ENCODE measurements at regions not wholly inside any gene's neighbourhood (a gene's known extent, or its start where the extent isn't known, plus 50 kb on each side); places are given as distances from the start of the nearest gene placed in this dataset.

GRCh38 chr14:31965735-31966598, 111.1 kb upstream of the ARHGAP5 start:
- no peak for DNase-seq (ENCODE audit: low read depth)

- no peak for DNase-seq (ENCODE audit: low read depth)
Measured at GRCh38 chr14:31966896-31967668, 110.0 kb upstream of the ARHGAP5 start.

DNA sequence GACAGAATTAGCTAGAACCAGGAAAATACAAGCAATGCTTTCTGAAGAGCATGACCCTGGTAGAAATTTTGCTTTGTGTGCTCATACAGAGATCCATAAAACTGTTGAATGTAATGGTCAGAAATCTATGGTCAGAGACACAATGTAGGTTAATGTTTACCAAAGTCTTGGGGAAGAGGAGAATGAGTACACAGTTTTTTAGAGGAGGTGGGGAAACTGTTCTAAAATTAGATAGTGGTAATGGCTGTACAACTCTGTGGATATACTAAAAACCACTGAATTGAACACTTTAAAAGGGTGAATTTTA, 109.5 kb upstream of the ARHGAP5 start:
- no peak for DNase-seq (ENCODE audit: low read depth)

- DNase-seq (ENCODE audit: low read depth) = no peak
Measured at GRCh38 chr14:31968107-31968810, 108.8 kb upstream of the ARHGAP5 start.

- no peak for DNase-seq (ENCODE audit: low read depth)
Measured at GRCh38 chr14:31968956-31969698, 108.0 kb upstream of the ARHGAP5 start.

DNA sequence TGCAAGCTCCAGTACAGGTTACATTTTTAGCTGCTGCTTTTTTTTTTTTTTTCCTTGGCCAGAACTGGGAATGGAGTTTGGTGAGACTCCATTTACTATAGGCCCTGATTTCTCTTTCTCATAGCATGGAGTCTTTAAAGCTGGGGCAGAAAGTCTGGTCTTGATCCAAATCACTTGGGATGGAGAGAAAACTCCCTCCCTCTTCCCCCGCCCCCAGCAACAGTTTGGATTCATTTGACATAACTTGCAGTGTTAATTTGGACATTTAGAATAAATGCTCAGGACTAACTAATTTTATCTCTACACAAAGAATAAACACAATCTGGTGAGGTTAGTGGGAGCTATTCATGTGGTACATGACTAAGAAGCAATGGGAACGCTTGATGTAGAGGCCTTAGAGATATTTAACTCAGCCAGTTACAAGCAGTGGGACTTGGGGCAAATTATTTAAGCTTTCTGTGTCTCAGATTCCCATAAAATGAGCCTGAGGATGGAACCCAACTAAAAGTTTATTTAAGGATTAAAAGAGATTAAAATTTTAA, 107.3 kb upstream of the ARHGAP5 start:
- DNase-seq (ENCODE audit: low read depth) = no peak

DNA sequence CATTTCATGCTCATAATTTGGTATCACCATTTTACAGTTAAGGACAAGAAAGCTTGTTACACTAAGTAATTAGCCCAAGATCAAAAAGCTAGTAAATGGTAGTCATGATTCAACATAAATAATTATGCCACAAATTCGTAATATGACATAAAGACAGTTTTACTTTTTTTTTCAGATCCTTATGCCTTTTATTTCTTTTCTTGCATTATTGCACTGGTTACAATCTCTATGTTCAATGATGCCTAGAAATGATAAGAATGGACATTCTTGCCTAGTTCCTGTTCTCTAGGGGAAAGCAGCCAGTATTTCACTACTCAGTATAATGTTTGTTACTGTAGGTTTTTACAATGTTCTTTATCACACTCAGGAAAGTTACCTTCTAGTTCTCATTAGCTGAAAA, 106.4 kb upstream of the ARHGAP5 start:
- DNase-seq (ENCODE audit: low read depth) = no peak

DNA sequence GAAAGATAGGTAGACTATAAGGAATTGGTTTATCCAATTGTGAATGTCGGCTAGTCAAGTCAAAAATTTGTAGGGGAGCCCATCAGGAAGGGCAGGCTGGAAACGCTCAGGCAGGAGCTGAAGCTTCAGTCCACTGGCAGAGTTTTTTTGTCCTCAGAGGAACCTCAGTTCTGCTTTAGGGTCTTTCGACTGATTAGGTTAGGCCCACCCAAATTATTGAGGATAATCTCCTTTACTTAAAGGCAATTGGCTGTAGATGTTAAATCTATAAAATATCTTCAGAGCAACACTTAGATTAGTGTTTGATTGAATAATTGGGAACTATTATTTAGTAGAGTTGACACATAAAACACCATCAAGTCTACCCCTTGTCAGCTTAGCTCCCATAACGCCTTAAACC, 105.5 kb upstream of the ARHGAP5 start:
- DNase-seq (ENCODE audit: low read depth) = no peak

GRCh38 chr14:31977001-31977556, 100.0 kb upstream of the ARHGAP5 start:
- DNase-seq (ENCODE audit: low read depth) = no peak

DNA sequence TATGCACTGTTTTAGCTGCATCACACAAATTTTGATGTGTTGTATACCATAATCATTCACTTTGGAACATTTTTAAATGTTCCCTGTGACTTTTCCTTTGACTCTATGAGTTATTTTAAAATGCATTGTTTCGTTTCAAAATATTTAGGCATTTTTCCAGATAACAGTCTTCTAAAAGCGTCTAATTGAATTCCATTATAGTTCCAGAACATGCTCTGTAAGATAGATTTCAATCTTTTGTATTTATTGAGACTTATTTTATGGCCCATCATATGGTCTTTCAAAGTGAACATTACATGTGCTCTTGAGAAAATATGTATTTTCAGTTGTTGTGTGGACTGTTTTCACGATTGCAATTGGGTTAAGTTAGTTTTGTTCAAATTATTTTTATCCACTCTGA, 98.7 kb upstream of the ARHGAP5 start:
- no peak for DNase-seq (ENCODE audit: low read depth)

DNA sequence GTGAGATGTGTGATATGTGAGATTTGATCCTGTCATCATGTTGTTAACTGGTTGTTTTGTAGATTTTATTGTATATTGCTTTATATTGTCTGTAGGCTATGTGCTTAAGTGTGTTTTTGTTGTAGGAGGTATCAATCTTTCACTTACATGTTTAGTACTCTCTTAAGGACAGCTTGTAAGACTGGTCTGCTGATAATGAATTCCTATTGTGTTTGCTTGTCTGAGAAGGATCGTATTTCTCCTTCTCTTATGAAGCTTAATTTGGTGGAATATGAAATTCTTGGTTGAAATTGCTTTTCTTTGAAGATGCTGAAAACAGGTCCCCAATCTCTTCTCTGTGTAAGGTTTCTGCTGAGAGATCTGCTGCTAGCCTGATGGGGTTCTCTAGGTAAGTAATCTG, 94.5 kb upstream of the ARHGAP5 start:
- DNase-seq (ENCODE audit: low read depth) = no peak

DNA sequence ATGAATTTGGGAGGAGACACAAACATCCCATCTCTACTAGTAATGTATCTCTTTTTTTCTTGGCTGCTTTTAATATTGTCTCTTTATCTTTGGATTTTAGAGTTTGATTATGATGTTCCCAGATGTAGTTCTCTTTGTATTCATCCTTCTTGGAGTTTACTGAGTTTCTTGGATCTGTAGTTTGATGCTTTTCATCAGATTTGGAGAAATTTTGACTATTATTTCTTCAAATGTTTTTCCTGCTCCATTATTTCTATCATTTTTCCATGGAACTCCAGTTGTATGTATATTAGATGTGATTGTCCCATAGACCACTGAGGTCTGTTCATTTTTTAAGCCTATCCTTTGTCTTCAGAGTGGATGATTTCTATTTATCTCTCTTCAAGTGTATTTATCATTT, 90.7 kb upstream of the ARHGAP5 start:
- DNase-seq (ENCODE audit: low read depth) = no peak

DNA sequence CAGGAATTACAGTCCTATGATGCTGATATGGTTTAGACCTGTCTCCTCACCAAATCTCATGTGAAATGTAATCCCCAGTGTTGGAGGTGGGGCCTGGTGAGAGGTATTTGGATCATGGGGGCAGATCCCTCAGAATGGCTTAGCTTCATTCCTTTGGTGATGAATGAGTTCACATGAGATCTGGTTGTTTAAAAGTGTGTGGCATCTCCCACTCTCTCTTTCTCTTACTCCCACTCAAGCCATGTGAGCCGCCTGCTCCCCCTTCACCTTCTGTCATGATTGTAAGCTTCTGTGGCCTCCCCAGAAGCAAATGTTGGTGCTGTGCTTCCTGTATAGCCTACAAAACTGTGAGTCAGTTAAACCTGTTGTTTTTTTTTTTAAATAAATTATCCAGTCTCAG, 89.4 kb upstream of the ARHGAP5 start:
- DNase-seq (ENCODE audit: low read depth) = no peak

GRCh38 chr14:31988244-31988643, 88.9 kb upstream of the ARHGAP5 start:
- DNase-seq (ENCODE audit: low read depth) = no peak

DNA sequence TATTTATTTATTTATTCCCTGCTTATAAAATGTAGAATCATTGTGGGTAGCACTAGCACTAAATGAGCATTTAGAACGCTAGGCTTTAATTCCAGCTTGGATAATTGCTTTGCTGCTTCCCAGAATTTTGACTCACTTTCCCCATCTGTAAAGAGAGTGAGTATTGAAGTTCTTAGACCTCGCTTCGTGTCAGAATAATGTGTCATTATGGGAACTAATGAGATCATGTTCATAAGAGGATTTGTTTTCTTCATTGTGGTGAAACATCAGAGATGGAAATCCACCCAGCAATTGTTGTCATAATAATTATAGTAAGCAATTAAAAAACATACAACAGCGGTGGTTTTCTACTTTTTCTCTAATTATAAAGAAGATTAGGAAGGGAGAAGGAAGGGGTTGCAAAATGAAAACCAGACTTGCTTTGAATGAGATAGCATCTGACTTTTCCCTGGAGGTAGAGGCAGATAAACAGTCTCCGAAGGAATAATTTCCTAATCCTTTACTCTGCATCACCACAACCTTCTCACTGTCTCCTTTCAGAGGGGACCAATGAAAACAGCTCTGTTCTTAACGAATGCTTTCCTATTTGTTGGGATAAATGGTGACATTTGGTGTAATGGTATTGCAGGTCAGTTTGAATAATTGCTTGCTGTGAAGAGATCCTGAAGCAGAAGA, 86.8 kb upstream of the ARHGAP5 start:
- no peak for DNase-seq (ENCODE audit: low read depth)

DNA sequence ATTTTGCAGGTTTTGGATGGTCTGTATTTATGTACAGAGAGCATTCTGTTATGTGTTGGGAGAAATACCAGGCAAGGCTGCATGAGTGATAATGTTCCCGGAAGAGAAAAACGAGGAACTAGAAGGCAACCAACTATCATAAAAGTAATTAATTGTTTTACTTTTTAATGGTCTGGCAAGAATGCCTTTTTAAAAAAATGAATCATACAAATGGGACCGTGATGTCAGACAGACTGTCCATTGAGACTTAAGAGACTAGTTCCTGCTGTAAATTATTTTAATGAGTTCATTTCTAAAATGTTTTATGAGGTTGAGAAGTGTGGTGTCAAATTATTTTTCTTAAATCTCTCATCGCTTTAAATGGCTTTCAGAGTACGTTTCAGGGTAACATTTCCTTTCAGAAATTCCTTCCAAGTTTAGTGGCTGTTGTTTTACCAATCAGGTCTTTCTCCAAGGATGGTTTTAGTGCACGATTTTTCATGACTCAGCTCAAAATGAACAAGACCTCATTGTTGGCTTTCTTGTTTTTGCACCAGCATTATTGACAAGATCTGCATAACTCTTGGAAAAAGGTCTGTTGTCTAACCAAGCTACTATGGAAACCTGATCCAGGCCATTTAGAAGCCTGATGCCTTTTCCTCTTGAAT, 86.1 kb upstream of the ARHGAP5 start:
- DNase-seq (ENCODE audit: low read depth) = no peak

DNA sequence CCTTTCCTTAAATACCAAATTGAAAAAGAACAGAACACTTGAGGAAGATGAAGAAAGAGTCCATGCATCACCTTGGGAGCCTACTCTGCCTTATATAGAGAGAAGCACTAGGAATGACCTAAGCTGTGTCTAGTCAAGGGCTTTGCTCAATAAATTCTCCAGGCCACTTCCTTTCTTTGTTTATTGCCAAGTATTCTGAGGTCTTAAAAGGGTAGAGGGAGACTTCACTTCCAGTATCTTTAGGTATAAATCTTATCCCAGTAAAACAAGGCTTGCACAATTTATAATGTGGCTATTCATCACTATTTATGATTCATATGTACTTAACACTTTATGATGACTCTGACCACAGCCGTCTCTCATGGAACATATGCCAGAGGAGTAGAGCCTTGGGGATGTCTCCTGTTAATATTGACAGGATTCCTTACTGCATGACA, 85.1 kb upstream of the ARHGAP5 start:
- no peak for DNase-seq (ENCODE audit: low read depth)

DNA sequence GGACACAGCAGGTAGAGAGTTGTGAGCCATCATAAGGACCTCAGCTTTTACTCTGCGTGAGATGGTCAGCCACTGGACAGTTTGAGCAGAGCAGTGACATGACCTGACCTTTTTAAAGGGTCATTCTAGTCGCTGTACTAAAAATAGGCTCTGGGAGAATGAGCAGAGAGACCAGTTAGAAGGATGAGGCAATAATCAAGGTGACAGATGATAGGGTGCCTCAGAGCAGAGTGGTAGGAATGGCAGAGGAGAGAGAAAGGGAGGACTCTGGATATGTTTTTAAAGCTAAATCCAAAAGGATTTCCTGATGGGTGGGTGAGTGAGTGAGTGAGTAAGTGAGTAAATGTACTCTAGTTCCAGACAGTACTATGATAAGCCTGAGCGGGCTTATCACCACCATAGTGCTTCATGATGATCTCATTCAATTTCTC, 83.6 kb upstream of the ARHGAP5 start:
- DNase-seq (ENCODE audit: low read depth) = no peak

- DNase-seq (ENCODE audit: low read depth) = no peak
Measured at GRCh38 chr14:31994391-31995033, 82.6 kb upstream of the ARHGAP5 start.

GRCh38 chr14:32003585-32003984, 73.5 kb upstream of the ARHGAP5 start:
- DNase-seq (ENCODE audit: low read depth) = no peak
